GM18907 (cell line): ENCODE measurements at regions not wholly inside any gene's neighbourhood (a gene's known extent, or its start where the extent isn't known, plus 50 kb on each side); places are given as distances from the start of the nearest gene placed in this dataset.

Source experiments
- ATAC-seq: cut with Tn5 transposase; IDR thresholded peaks from one replicate; pipeline ENCODE4 v1.9.1; 2021; ENCODE audit warnings: mild to moderate bottlenecking, moderate library complexity; ENCODE audit not compliant: unreplicated experiment

DNA sequence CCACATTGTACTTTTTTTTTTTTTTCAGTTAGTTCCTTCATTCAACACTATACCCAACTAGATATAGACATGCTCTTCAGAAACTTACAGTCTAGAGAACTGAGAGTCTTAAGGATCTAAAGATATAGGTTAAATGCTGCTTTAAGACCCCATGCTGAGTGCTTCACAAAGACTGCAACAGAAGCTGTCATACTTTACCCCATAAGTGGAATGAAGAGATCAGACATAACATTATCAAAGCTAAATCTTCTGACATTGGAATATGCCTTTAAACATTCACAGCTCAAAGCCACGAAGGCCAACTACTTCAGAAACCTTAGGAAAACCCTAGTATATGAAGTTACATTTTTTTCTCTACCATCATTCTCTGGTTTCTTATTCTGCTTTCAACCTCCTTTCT is 666.4 kb downstream of the KCNT2 start:
- ATAC-seq = no peak

GRCh38 chr1:195941314-195941713 is 666.9 kb downstream of the KCNT2 start:
- ATAC-seq = no peak

DNA sequence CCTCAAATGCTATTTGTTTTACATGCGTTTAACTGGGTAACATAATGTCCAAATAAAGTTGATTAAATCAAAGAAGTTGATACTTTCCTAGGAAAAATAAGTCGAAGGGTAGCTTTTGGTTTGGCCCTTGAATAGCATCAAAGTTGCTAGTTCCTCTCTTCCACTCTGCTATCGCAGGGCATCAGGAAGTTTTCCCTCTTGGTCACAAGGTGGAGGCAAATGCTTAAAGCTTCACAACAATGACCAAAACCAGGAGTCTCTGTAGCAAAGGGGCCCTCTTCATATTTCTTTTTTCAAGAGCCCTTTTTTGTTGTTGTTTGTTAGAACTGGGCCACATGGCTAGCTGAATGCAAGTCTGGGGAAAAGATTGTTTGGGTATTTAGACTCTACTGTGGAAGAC is 668.4 kb downstream of the KCNT2 start:
- no peak for ATAC-seq

DNA sequence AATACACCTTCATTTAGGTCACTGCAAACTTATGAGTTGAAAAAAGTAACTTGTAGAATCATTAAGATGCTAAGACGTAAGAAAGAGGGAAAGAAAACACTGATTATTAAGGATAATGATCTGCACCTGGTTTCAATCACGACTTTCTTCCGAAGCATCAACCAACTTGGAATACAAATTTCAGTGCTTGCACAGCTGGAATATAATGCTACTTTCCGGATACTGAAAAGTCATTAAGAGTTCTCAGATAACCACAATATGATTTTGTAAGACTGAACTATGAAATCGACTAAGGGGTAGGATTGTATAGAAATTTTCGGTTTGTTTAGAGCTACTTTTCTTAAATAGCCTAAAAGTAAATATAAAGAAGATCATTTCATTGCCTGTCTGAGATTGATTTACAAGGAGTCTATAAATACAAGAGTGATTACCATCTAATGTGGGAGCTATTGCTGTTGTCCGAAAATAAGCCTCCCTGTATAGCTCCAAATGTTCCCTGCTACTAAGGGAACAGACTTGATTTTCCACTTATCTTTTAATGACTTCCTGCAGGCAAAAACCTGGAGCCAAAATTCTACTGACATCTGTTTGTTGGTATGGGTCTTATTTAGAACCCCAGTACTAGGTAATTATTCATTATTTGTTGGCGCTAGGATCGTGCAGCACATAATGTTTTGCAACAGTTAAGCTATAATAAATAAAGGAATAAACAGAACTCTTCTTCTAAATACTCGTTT is 673.3 kb downstream of the KCNT2 start:
- no peak for ATAC-seq

- no peak for ATAC-seq
These were observed 674.4 kb downstream of the KCNT2 start for GRCh38 chr1:195933835-195934234.

- ATAC-seq = no peak
These were observed 692.4 kb downstream of the KCNT2 start for GRCh38 chr1:195915826-195916225.

DNA sequence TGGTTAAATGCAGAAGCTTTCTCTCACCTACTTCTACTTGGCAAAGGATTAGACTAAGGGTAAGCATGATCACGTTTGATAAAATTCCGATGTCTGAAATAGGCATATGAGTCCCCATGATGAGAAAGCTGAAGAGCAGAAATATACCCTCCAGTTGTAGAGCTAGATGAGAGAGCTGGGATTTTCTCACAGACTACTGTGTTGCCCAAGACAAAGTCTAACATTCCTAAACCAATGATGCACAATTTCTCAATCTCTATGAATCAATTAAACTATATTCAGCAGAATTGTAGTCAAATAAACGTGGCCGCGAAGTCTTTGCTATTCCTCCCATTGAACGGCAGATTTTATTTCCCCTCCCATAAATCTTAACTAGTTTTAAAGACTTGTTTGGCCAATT is 699.2 kb downstream of the KCNT2 start:
- no peak for ATAC-seq

- ATAC-seq = no peak
These were observed 700.1 kb downstream of the KCNT2 start for GRCh38 chr1:195908121-195908520.

DNA sequence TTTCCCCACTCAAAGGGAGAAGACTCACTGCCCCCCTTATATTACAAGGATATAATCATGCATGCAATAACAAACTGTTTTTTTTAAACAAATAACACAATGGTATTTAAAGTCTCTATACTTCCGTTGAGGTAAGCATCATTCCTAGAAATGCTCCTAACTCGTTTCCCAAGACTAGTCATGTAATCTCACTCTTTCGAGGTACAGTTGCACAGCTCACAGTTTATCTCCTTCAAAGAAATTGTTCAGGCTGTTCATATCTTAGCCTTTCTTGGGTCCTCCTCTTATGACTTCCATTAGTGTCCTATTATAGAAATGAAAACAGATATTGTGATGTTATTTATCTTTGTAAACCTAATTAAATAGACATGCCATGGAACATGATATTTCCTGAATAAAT is 705.0 kb downstream of the KCNT2 start:
- ATAC-seq = no peak

- no peak for ATAC-seq
These were observed 705.5 kb downstream of the KCNT2 start for GRCh38 chr1:195902779-195903178.

DNA sequence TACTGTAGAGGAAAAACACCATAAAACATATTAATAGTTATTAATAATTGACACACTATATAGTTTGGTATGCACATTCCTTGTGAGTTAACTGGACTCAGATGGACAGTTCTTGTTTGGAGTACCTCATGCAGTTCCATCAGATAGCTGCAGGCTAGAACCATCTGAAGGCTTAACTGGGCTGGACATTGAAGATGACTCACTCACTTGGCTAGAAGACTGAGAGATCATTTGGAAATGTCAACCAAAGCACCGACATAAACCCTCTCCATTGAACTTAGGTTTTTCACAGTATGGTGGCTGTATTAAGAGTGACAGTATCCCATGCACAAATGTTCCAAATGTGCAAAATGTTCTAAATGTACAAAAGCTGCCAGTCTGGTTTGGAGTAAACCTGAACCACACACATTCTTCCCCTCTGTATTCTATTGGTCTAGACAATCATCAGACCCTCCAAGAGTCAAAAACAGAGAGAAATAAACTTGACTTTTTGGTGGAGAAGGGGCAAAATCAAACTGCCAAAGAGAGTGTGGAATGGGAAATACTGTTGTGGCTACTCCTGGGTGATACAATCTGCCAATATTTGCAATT is 708.4 kb downstream of the KCNT2 start:
- no peak for ATAC-seq

- no peak for ATAC-seq
These were observed 709.3 kb downstream of the KCNT2 start for GRCh38 chr1:195898924-195899323.

DNA sequence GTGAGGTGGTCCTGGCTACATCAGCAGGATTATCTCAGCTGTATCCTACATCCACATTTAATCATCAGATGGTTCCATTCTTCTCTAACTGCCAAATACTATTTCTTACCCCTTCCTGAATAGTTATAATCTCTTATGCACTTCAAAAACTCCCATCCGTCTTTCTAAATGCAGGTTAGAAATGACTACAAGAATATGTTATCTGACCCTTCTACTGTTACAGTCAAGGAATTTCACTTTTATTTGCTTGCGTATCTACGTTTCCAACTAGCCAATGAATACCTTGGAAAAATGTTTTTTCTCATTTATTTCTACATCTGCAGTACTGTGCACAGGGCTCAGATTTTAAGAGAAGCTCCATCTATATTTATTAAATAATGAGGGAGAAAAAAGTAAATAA is 709.9 kb downstream of the KCNT2 start:
- ATAC-seq = no peak

GRCh38 chr1:195897076-195897475 is 711.2 kb downstream of the KCNT2 start:
- ATAC-seq = no peak

GRCh38 chr1:195894411-195894810 is 713.8 kb downstream of the KCNT2 start:
- ATAC-seq = no peak

DNA sequence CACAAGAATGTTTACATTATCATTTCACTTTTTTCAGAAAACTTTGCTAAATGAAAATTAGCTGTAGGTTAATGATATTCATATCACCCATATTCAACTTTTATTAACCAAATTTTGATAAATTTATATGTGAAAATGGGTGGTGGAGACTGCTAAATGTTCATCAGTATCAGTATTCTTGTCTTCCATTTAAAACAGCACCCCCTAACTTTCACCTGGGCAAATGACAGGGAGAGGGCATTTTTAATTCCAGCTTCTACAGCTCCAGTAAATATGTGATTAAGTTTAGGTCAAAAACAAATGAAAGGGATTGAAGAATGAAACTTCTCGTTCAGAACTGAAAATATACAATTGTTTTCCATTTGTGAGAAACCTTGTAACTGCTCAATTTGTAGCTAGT is 722.2 kb downstream of the KCNT2 start:
- ATAC-seq = no peak

GRCh38 chr1:195878478-195878877 is 729.8 kb downstream of the KCNT2 start:
- ATAC-seq = no peak

GRCh38 chr1:195876792-195877191 is 731.4 kb downstream of the KCNT2 start:
- ATAC-seq = no peak

DNA sequence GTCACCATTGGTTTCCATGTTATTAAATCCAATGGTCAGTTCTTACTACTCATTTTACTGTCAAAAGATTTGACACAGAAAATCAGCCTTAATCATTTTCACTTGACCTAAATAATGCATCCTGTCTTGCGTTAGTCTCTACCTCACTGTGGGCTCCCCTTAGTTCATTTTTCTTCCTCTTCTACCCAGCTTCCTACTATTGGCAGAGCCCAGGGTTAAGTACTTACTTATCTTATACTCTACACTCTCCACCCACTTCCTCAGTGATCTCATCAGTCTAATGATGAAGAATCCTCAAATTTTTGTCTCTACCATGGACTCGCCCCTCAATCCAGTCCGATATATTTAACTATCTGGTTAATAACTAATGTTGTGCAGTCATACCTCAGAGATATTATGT is 735.9 kb downstream of the KCNT2 start:
- ATAC-seq = no peak

GRCh38 chr1:195867638-195868037 is 740.6 kb downstream of the KCNT2 start:
- ATAC-seq = no peak

- ATAC-seq = no peak
These were observed 741.4 kb downstream of the KCNT2 start for GRCh38 chr1:195866781-195867222.

- ATAC-seq = no peak
These were observed 742.0 kb downstream of the KCNT2 start for GRCh38 chr1:195866091-195866780.
